HG02763 (cell line): ENCODE measurements at regions not wholly inside any gene's neighbourhood (a gene's known extent, or its start where the extent isn't known, plus 50 kb on each side); places are given as distances from the start of the nearest gene placed in this dataset.
"Not testable (repeated sequence)": the region's sequence is repeated elsewhere in the genome, so short reads cannot be mapped to it uniquely, and the experiment has no call there.

Experiments
- ATAC-seq: cut with Tn5 transposase; IDR thresholded peaks from one replicate; pipeline ENCODE4 v1.9.1; 2021; ENCODE audit warnings: mild to moderate bottlenecking, moderate library complexity; ENCODE audit not compliant: unreplicated experiment

DNA sequence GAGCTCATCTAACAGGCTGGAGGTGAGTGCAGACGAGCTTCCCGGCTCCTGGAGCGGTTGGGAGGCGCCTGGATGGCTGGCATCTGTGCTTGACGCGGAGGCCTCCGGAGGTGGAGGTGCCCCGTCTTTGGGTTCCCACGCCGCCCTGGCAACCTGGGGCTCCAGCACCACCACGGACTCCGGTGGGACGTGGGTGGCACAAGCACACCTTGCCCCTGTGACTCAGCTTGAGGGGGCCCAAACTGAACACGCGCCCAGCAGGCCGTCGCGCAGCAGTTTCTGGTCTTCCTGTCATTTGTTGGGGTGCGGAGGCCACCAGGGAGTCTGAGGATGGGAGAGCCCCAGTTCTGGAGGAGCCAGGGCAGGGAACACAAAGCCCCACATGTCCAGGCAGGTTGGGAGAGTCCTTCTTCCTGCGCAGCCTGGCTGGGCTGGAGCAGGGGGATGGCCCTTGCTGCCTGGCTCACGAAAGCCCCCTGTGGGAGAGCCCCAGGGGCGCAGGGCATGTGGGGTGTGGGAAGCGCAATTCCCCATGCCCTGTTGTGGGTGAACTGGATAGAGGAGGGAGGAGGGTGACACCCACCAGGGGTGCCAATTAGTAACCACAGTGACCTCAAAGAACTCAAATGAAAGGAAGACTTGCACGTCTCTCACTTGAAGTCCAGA lies 1378.6 kb upstream of the DEFB115 start:
- peak; percentile 44 for ATAC-seq

DNA sequence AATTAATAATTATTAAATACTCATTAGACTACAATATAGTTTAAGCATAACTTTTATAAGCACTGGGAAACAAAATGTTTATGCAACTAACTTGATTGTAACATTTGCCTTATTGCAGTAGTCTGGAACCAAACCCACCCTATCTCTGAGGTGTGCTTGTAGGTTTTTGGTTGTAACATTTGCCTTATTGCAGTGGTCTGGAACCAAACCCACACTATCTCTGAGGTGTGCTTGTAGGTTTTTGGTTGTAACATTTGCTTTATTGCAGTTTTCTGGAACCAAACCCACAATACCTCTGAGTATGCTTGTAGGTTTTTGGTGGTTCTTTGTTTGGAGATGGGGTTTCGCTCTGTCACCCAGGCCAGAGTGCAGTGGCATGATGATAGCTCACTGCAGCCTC lies 1376.4 kb upstream of the DEFB115 start:
- ATAC-seq, result not testable (repeated sequence)

DNA sequence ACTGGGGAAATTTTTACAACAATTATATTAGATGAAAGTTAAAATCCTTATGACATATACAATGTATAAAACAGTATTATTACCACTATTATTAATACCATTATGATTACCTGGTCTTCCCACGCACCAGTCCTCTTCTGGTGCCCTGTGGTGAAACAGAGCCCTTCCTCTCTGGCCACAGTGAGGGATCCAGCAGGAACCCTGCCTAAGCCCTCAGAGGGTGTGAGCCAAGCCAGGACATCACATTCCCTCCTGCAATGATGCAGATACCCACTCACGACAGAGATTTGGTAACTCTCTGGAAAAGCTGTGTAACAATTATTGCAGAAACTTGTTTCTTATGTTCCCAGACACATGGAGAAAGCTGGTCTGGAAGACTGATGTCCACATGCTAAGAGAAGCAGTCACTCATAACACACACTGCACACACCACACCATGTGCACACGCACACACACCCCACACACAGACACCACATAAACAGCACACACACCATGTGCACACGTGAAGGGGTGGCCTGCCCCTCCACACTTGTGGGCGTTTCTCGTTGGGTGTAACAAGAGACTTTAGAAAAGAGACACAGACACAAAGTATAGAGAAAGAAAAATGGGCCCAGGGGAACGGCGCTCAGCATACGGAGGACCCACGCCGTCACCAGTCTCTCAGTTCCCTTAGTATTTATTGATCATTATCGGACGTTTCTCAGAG lies 1373.8 kb upstream of the DEFB115 start:
- not testable (repeated sequence) for ATAC-seq

DNA sequence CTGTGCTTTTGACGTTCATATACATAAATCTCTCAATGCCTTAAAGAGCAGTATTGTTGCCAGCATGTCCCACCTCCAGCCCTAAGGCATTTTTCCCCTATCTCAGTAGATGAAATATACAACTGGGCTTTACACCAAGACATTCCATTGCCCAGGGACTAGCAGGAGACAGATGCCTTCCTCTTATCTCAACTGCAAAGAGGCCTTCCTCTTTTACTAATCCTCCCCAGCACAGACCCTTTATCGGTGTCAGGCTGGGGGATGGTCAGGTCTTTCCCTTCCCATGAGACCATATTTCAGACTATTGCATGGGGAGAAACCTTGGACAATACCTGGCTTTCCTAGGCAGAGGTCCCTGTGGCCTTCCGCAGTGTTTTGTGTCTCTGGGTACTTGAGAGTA lies 1373.1 kb upstream of the DEFB115 start:
- not testable (repeated sequence) for ATAC-seq

DNA sequence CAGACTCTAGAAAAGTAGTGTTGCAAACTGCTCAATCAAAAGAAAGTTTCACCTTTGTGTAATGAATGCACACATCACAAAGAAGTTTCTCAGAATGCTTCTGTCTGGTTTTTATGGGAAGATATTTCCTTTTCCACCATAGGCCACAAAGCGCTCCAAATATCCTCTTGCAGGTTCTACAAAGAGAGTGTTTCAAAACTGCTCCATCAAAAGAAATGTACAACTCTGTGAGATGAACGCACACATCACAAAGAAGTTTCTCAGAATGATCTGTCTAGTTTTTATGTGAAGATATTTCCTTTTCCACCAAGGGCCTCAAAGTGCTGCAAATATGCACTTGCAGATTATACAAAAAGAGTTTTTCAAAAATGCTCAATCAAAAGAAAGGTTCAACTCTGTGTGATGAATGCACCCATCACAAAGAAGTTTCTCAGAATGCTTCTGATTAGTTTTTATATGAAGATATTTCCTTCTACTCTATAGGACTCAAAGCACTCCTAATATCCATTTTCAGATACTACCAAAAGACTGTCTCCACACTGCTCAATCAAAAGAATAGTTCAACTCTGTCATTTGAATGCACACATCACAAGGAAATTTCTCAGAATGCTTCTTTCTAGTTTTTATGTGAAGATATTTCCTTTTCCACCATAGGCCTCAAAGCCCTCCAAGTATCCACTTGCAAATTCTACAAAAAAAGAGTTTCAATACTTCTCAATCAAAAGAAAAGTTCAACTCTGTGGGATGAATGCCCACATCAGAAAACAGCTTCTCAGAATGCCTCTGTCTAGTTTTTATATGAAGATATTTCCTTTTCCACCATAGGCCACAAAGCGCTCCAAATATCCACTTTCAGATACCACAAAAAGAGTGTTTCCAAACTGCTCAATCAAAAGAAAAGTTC lies 1371.9 kb upstream of the DEFB115 start:
- ATAC-seq, result not testable (repeated sequence)

DNA sequence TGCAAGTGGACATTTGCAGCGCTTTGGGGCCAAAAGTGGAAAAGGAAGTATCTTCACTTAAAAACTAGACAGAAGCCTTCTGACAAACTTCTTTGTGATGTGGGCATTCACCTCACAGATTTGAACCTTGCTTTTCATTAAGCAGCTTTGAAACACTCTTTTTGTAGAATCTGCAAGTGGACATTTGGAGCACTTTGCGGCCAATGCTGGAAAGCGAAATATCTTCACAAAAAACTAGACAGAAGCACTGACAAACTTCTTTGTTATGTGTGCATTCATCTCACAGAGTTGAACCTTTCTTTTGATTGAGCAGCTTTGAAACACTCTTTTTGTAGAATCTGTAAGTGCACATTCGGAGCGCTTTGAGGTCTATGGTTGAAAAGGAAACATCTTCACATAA lies 1365.9 kb upstream of the DEFB115 start:
- not testable (repeated sequence) for ATAC-seq
